Thoracic aorta (tissue), 2 donors: ENCODE measurements at regions not wholly inside any gene's neighbourhood (a gene's known extent, or its start where the extent isn't known, plus 50 kb on each side); places are given as distances from the start of the nearest gene placed in this dataset.

Experiments
- ATAC-seq: fragments of 150-250 bp; one replicate; pipeline ENCODE4 v1.8.0; 2017; ENCODE audit warnings: low read depth; ENCODE audit not compliant: insufficient number of reproducible peaks, low FRiP score
- DNase-seq: peaks from one replicate; pipeline ENCODE4 v3.0.0-alpha.2; 2020; ENCODE audit warnings: low spot score
- H3K27ac ChIP-seq, 2 donors: fragments of 200-600 bp; sonication (generic); 1 replicate in 1 of 2; 2 replicates in 1 of 2; pipeline ENCODE4 v1.5.1; 2016; ENCODE audit warnings: mild to moderate bottlenecking in 2 of 2, moderate library complexity in 2 of 2
- H3K27me3 ChIP-seq: fragments of 200-600 bp; sonication (generic); replicated peaks from 2 replicates; pipeline ENCODE4 v1.6.0; 2016; ENCODE audit warnings: mild to moderate bottlenecking; ENCODE audit not compliant: insufficient read depth
- H3K36me3 ChIP-seq: fragments of 200-600 bp; sonication (generic); one replicate; pipeline ENCODE4 v1.5.1; 2016
- H3K4me1 ChIP-seq, 2 donors: fragments of 200-600 bp; sonication (generic); 1 replicate in 1 of 2; 2 replicates in 1 of 2; pipeline versions ENCODE4 v1.5.1 to v1.6.0; 2016; ENCODE audit warnings: low read depth in 2 of 2, mild to moderate bottlenecking in 1 of 2; ENCODE audit not compliant: control insufficient read depth in 1 of 2
- H3K4me3 ChIP-seq: fragments of 200-600 bp; sonication (generic); 2 replicates; pipeline ENCODE4 v1.5.1; 2016; ENCODE audit warnings: mild to moderate bottlenecking
- H3K9me3 ChIP-seq: fragments of 200-600 bp; sonication (generic); 2 replicates; pipeline ENCODE4 v1.5.1; 2016
- CTCF ChIP-seq: fragments of 200-600 bp; sonication (generic); IDR thresholded peaks from one replicate; pipeline ENCODE4 v1.5.1; 2019; ENCODE audit warnings: antibody characterized with exemption

DNA sequence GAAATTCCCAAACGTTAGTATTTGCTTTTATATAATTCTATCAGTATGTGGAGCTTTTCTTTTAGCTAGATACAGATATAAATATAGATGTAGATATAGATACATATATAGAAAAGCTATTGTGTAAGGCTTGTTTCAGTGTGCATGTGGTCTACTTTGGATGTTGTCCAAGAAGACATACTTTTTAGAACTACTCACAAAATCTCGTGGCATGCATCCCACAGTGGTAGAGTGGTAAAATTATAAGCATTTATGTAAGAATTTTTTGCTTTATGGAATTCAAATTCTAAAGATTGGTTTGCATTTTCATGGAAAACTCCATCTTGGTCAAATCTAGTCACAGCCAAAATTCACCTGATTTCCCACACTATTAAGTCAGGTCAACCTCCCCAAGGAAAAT, 880.4 kb downstream of the EFNB2 start:
- Histone ChIP-seq H3K36me3 (no peaks in the 10 kb centered on the region), H3K9me3 (no peaks in the 10 kb centered on the region), H3K4me1 (no peaks in the 10 kb centered on the region), H3K4me3 (no peak overlapping the region), H3K27ac (no peak overlapping the region), H3K27me3 (no peaks in the 10 kb centered on the region)
- DNase-seq (no peak), ATAC-seq (no peak)
- no peak for TF ChIP-seq CTCF

DNA sequence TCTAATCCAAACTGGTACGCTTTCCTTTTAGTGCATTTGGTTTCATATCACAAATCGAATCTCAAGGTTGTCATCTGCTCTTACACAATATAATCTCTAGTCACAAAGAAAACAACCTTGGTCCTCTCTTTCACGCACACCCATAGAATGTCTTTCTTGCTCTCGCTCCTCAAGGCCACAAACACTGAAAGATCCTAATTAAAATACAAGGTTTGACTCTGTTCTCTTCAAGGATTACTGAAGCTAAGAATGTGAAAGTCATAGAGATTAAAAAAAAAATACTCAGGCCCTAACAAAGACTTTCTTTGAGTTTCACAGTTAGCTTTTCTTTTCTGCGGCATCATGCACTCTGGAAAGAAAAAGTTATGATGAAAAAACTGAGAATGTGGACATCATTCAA, 891.5 kb downstream of the EFNB2 start:
- TF ChIP-seq CTCF, result no peak
- ATAC-seq, result no peak

DNA sequence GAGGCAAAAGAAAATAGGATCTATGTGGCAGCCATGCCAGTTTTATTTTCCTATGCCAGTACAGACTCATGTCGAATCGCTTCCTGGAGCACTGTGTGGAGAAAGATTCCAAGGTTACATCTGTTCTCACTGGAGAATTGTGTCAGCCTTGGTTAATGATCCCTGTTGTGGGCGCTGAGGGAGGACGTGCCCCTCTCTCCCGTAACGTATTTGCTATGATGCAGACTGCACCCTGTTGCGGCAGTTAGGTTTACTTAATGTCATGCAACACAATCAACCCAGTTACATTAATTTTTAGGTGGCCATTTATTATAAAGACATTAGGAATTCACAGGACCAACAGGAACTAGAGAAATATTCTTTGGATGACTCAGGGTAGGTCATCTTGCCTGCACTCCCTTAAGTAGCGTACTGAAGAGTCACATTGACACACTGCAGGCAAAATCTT, 892.9 kb downstream of the EFNB2 start:
- H3K27me3 ChIP-seq, result no peaks in the 10 kb centered on the region
- TF ChIP-seq CTCF, result no peak
- H3K36me3 ChIP-seq, result no peaks in the 10 kb centered on the region
- no peaks in the 10 kb centered on the region for H3K4me1 ChIP-seq
- ATAC-seq (no peak), DNase-seq (no peak)
- H3K27ac ChIP-seq, result no peak overlapping the region
- no peaks in the 10 kb centered on the region for H3K9me3 ChIP-seq
- H3K4me3 ChIP-seq, result no peak overlapping the region

More for the DNA sequence above, 891.5 kb downstream of the EFNB2 start:
- DNase-seq, result no peak
- Histone ChIP-seq H3K4me1 (no peaks in the 10 kb centered on the region), H3K4me3 (no peak overlapping the region), H3K36me3 (no peaks in the 10 kb centered on the region), H3K27me3 (no peaks in the 10 kb centered on the region), H3K27ac (no peak overlapping the region), H3K9me3 (peaks cover 3% of the 10 kb centered on the region)

GRCh38 chr13:105641121-105641520, 894.3 kb downstream of the EFNB2 start:
- DNase-seq, result no peak
- H3K27me3 ChIP-seq, result no peaks in the 10 kb centered on the region
- no peaks in the 10 kb centered on the region for H3K4me1 ChIP-seq
- H3K9me3 ChIP-seq, result no peaks in the 10 kb centered on the region
- no peaks in the 10 kb centered on the region for H3K36me3 ChIP-seq
- H3K27ac ChIP-seq, result no peak overlapping the region
- no peak for ATAC-seq
- no peak overlapping the region for H3K4me3 ChIP-seq
- no peak for TF ChIP-seq CTCF

GRCh38 chr13:105638426-105638825, 897.0 kb downstream of the EFNB2 start:
- TF ChIP-seq CTCF, result no peak
- no peak for ATAC-seq
- no peaks in the 10 kb centered on the region for H3K36me3 ChIP-seq
- DNase-seq, result no peak
- no peaks in the 10 kb centered on the region for H3K4me1 ChIP-seq
- no peak overlapping the region for H3K27ac ChIP-seq
- H3K27me3 ChIP-seq, result no peaks in the 10 kb centered on the region
- H3K9me3 ChIP-seq, result no peaks in the 10 kb centered on the region
- H3K4me3 ChIP-seq, result no peak overlapping the region
